ENCODE measurements at regions not wholly inside any gene's neighbourhood (a gene's known extent, or its start where the extent isn't known, plus 50 kb on each side); places are given as distances from the start of the nearest gene placed in this dataset.

- H3K4me1 ChIP-seq (ENCODE audit: control insufficient read depth, insufficient read depth, low read length) = no peaks in the 10 kb centered on the region
- no peaks in the 10 kb centered on the region for H3K27me3 ChIP-seq (replicated peaks in 1 of 2; ENCODE audit: control insufficient read depth in 2 of 2, insufficient read depth in 2 of 2, low read length in 1 of 2)
- POLR2A ChIA-PET = no interaction called here
- DNase-seq (ENCODE audit: low read depth, low spot score) (no peak), ATAC-seq (no peak), FAIRE-seq (no peak)
- BruUV-seq (replicated peaks) = no TSS peak
- H3K9ac ChIP-seq (ENCODE audit: control insufficient read depth, insufficient read depth, low read length) = no peak overlapping the region
- no peak overlapping the region for H3K4me3 ChIP-seq
- TF ChIP-seq BCL3 (IDR thresholded peaks at IDR 0.05; ENCODE audit: borderline replicate concordance, insufficient read depth, low read depth, low read length, poor library complexity, severe bottlenecking) (no peak), ZBTB33 (IDR thresholded peaks at IDR 0.05) (no peak), IKZF1 (conservative IDR thresholded peaks at IDR 0.05) (no peak), CBX5 (IDR thresholded peaks at IDR 0.05; ENCODE audit: low read depth) (no peak), SMARCA5 (IDR thresholded peaks at IDR 0.05) (no peak), ZNF622 (IDR thresholded peaks at IDR 0.05) (no peak), CREB1 (IDR thresholded peaks at IDR 0.05; ENCODE audit: low read depth) (no peak), SPI1 (IDR thresholded peaks at IDR 0.05; ENCODE audit: borderline replicate concordance, insufficient read depth, low read depth, low read length) (peak; percentile 16; the same call in 1 of the 2 replicates)
- intact Hi-C loops (cut with micrococcal nuclease; ENCODE audit: unreplicated experiment) = no loop called here
- H3K36me3 ChIP-seq (ENCODE audit: control insufficient read depth in 2 of 2, insufficient read depth in 2 of 2, low read length in 1 of 2) = no peaks in the 10 kb centered on the region
- H3K4me2 ChIP-seq (ENCODE audit: control insufficient read depth, insufficient read depth) = no peak overlapping the region
- H3K79me2 ChIP-seq (ENCODE audit: control insufficient read depth, insufficient read depth, low read length) = no peaks in the 10 kb centered on the region
- CTCF ChIA-PET = interaction anchor here (0.6 kb wide), 1 partner anchor 1001 kb away, joined by 5 read pairs; no protein-coding TSS in a partner anchor
- 68% methylated on average over 3 of the region's 3 CpGs for WGBS (ENCODE audit: insufficient coverage, insufficient replicate concordance, low lambda C conversion rate, missing lambda C conversion rate)
- no peak overlapping the region for H3K27ac ChIP-seq (ENCODE audit: control insufficient read depth, insufficient read depth)
- H4K20me1 ChIP-seq (ENCODE audit: control insufficient read depth, insufficient read depth) = no peaks in the 10 kb centered on the region
- H2AFZ ChIP-seq (ENCODE audit: control insufficient read depth, low read depth, low read length) = no peak overlapping the region
- no peaks in the 10 kb centered on the region for H3K9me3 ChIP-seq (replicated peaks; ENCODE audit: control insufficient read depth, insufficient read depth, low read length)
- in situ Hi-C loops (cut with MboI) = no loop called here
- SMC1A ChIA-PET (ENCODE audit: uncharacterized antibody, unreplicated experiment) = no interaction called here
- RAD21 ChIA-PET (ENCODE audit: unreplicated experiment) = no interaction called here
These were observed 112.8 kb upstream of the ARHGAP20 start for GRCh38 chr11:110824912-110825620.

Measured in GM12878 (cell line).